ENCODE measurements at regions not wholly inside any gene's neighbourhood (a gene's known extent, or its start where the extent isn't known, plus 50 kb on each side); places are given as distances from the start of the nearest gene placed in this dataset.
A peak's percentile ranks its signal among the peaks of the same experiment; 100 is the strongest.

DNA sequence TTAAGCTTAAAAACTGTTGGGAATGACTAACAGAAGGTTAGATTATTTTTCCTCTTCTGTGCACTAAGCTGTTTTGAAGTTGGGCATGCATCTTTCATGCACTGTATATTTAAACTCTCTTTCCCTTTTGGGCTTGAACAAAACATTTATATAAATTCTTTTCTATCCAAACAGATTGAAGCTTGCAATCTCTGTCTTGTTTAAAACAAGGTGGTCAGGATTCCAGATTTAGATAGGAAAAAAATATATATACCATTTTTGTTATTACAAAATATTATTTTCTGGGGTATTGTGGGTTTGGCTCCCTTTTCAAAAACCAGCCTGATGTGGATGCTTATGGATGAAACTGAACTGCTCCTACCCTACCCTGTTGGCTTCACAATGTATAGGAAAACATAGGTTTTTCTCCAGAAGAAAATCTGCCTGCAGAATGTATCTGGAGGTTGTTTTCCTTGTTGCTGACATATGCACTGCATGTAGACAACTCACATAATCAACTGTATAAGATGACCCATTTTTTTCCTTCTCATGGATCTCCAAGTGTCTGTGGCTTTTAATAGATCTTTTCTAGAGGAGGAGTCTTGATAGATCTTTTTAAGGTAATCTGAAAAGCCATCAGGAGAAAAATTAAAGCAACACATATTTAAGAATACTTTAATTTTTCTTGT is 146.3 kb downstream of the PRL start:
- peak overlapping the region; percentile 80 for H3K27ac ChIP-seq (ENCODE audit: low read length)
- TF ChIP-seq TCF7L2 (IDR thresholded peaks at IDR 0.05; ENCODE audit: low read depth, low read length), result no peak
- TF ChIP-seq, protein P1, sequence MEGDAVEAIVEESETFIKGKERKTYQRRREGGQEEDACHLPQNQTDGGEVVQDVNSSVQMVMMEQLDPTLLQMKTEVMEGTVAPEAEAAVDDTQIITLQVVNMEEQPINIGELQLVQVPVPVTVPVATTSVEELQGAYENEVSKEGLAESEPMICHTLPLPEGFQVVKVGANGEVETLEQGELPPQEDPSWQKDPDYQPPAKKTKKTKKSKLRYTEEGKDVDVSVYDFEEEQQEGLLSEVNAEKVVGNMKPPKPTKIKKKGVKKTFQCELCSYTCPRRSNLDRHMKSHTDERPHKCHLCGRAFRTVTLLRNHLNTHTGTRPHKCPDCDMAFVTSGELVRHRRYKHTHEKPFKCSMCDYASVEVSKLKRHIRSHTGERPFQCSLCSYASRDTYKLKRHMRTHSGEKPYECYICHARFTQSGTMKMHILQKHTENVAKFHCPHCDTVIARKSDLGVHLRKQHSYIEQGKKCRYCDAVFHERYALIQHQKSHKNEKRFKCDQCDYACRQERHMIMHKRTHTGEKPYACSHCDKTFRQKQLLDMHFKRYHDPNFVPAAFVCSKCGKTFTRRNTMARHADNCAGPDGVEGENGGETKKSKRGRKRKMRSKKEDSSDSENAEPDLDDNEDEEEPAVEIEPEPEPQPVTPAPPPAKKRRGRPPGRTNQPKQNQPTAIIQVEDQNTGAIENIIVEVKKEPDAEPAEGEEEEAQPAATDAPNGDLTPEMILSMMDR (IDR thresholded peaks at IDR 0.05), result no peak
- TF ChIP-seq POLR2AphosphoS5 (IDR thresholded peaks at IDR 0.05; ENCODE audit: low read depth, low read length), result no peak
- TF ChIP-seq REST (IDR thresholded peaks at IDR 0.05; ENCODE audit: insufficient read depth in 1 of 2, low read depth in 2 of 2, low read length in 1 of 2), result no peak
- no peak for TF ChIP-seq SIN3A (IDR thresholded peaks at IDR 0.05; ENCODE audit: borderline replicate concordance, insufficient read depth, low read depth, low read length)
- H3K4me3 ChIP-seq (ENCODE audit: low read depth in 2 of 2, low read length in 2 of 2), result no peak overlapping the region
- ChIA-PET POLR2A (no interaction called here), CTCF (no interaction called here)
- no peak for DNase-seq (ENCODE audit: low read depth, low spot score)
- H3K36me3 ChIP-seq (ENCODE audit: control insufficient read depth, insufficient read depth, low read length), result no peaks in the 10 kb centered on the region
- H3K4me1 ChIP-seq (ENCODE audit: control insufficient read depth, insufficient read depth, low read length), result peaks cover 36% of the 10 kb centered on the region
- no peaks in the 10 kb centered on the region for H3K9me3 ChIP-seq (ENCODE audit: control insufficient read depth, insufficient read depth, low read depth, low read length)
- no peaks in the 10 kb centered on the region for H3K27me3 ChIP-seq (ENCODE audit: control insufficient read depth, insufficient read depth, low read length)
- in situ Hi-C loops (cut with HindIII; ENCODE audit: low pct_unique_long_range_greater_than_20kb, low sequenced_read_pairs) (no loop called here), intact Hi-C loops (cut with micrococcal nuclease; ENCODE audit: unreplicated experiment) (no loop called here)
- ATAC-seq, result no peak
- no TSS peak for BruUV-seq (replicated peaks)

DNA sequence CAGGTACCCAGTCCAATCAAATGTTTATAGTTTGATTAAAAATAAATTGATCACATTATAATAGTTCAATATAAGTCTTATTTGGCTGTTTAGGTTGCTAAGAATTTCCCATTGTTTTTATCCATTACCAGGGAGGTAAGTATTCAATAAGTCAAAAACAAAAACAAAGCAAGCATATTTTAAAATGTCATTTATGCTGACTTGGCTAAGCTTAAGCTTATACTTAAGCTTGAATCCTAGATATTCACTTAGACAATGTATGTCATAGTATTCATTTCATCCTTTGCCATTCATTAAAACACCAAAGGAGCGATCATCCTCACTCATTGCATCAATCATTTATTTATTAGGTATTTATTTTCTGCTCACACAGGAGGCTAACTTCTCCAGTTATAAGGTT is 144.9 kb downstream of the PRL start:
- ATAC-seq (no peak), DNase-seq (ENCODE audit: low read depth, low spot score) (no peak)
- CTCF ChIA-PET, result no interaction called here
- peak overlapping the region; percentile 44; the same call in 1 of the 2 replicates for H3K27ac ChIP-seq (ENCODE audit: low read length)
- BruUV-seq (replicated peaks), result no TSS peak
- in situ Hi-C loops (cut with HindIII; ENCODE audit: low pct_unique_long_range_greater_than_20kb, low sequenced_read_pairs) (no loop called here), intact Hi-C loops (cut with micrococcal nuclease; ENCODE audit: unreplicated experiment) (no loop called here)
- no peak overlapping the region for H3K4me3 ChIP-seq (ENCODE audit: low read depth in 2 of 2, low read length in 2 of 2)
- no peak for TF ChIP-seq SIN3A (IDR thresholded peaks at IDR 0.05; ENCODE audit: borderline replicate concordance, insufficient read depth, low read depth, low read length)
- no peak for TF ChIP-seq REST (IDR thresholded peaks at IDR 0.05; ENCODE audit: insufficient read depth in 1 of 2, low read depth in 2 of 2, low read length in 1 of 2)
- TF ChIP-seq, protein P1 (IDR thresholded peaks at IDR 0.05), result no peak
- TF ChIP-seq TCF7L2 (IDR thresholded peaks at IDR 0.05; ENCODE audit: low read depth, low read length), result no peak
- TF ChIP-seq POLR2AphosphoS5 (IDR thresholded peaks at IDR 0.05; ENCODE audit: low read depth, low read length), result no peak
- no peaks in the 10 kb centered on the region for H3K27me3 ChIP-seq (ENCODE audit: control insufficient read depth, insufficient read depth, low read length)
- H3K4me1 ChIP-seq (ENCODE audit: control insufficient read depth, insufficient read depth, low read length), result peaks cover 29% of the 10 kb centered on the region
- no peaks in the 10 kb centered on the region for H3K9me3 ChIP-seq (ENCODE audit: control insufficient read depth, insufficient read depth, low read depth, low read length)
- POLR2A ChIA-PET, result no interaction called here
- H3K36me3 ChIP-seq (ENCODE audit: control insufficient read depth, insufficient read depth, low read length), result no peaks in the 10 kb centered on the region
